GM12874 (cell line): ENCODE measurements at regions not wholly inside any gene's neighbourhood (a gene's known extent, or its start where the extent isn't known, plus 50 kb on each side); places are given as distances from the start of the nearest gene placed in this dataset.

Experiments used
- CTCF ChIP-seq: IDR thresholded peaks from 2 replicates; pipeline ENCODE4 v1.5.1; 2011; ENCODE audit warnings: low read depth, mild to moderate bottlenecking, control low read depth, low read length, moderate library complexity; ENCODE audit not compliant: insufficient read depth

GRCh38 chr6:79797912-79798311, 149.4 kb downstream of the ELOVL4 start:
- TF ChIP-seq CTCF = no peak

- TF ChIP-seq CTCF = no peak
These were observed 150.1 kb downstream of the ELOVL4 start for GRCh38 chr6:79797163-79797764.

GRCh38 chr6:79796197-79796596, 151.2 kb downstream of the ELOVL4 start:
- TF ChIP-seq CTCF = no peak

GRCh38 chr6:79789896-79790295, 157.5 kb downstream of the ELOVL4 start:
- no peak for TF ChIP-seq CTCF

- no peak for TF ChIP-seq CTCF
These were observed 157.6 kb downstream of the SH3BGRL2 start for GRCh38 chr6:79788756-79789155.

- TF ChIP-seq CTCF = no peak
These were observed 156.5 kb downstream of the SH3BGRL2 start for GRCh38 chr6:79787626-79788025.

- TF ChIP-seq CTCF = no peak
These were observed 153.2 kb downstream of the SH3BGRL2 start for GRCh38 chr6:79784395-79784753.
